Activated CD4-positive, alpha-beta T cell treated with anti-CD3 and anti-CD28 coated beads, Interleukin-10, Interleukin-2, amounts not matched to agents 100 ng/mL and 50 ng/mL, durations not matched to agents 16 hours and 8 hours (primary cell): ENCODE measurements at regions not wholly inside any gene's neighbourhood (a gene's known extent, or its start where the extent isn't known, plus 50 kb on each side); places are given as distances from the start of the nearest gene placed in this dataset.

ENCODE experiments used
- DNase-seq: peaks from one replicate; pipeline ENCODE4 v3.0.0-alpha.2; 2020

GRCh38 chr1:10914056-10914455 is 98.4 kb upstream of the TARDBP start:
- no peak for DNase-seq

- no peak for DNase-seq
Measured at GRCh38 chr1:10915594-10915993, 96.9 kb upstream of the TARDBP start.

- no peak for DNase-seq
Measured at GRCh38 chr1:10916311-10916710, 96.1 kb upstream of the TARDBP start.

GRCh38 chr1:10916991-10917390 is 95.5 kb upstream of the TARDBP start:
- DNase-seq, result no peak

GRCh38 chr1:10917513-10918454 is 94.7 kb upstream of the TARDBP start:
- peak; percentile 13 for DNase-seq

GRCh38 chr1:10918531-10918930 is 93.9 kb upstream of the TARDBP start:
- no peak for DNase-seq

GRCh38 chr1:10920063-10920626 is 92.3 kb upstream of the TARDBP start:
- DNase-seq, result no peak

- DNase-seq, result peak; percentile 76
Measured at GRCh38 chr1:10922315-10923060, 90.0 kb upstream of the TARDBP start.

- no peak for DNase-seq
Measured at GRCh38 chr1:10924030-10924429, 88.4 kb upstream of the TARDBP start.

GRCh38 chr1:10928654-10929053 is 83.8 kb upstream of the TARDBP start:
- DNase-seq, result no peak

GRCh38 chr1:10932088-10932487 is 80.4 kb upstream of the TARDBP start:
- peak; percentile 83 for DNase-seq

- DNase-seq, result no peak
Measured at GRCh38 chr1:10934150-10934818, 78.2 kb upstream of the TARDBP start.

- no peak for DNase-seq
Measured at GRCh38 chr1:10935246-10935645, 77.2 kb upstream of the TARDBP start.

- no peak for DNase-seq
Measured at GRCh38 chr1:10935724-10936123, 76.7 kb upstream of the TARDBP start.

- no peak for DNase-seq
Measured at GRCh38 chr1:10936998-10937901, 75.2 kb upstream of the TARDBP start.

- no peak for DNase-seq
Measured at GRCh38 chr1:10938741-10939417, 73.6 kb upstream of the TARDBP start.

GRCh38 chr1:10939654-10940450 is 72.6 kb upstream of the TARDBP start:
- peak; percentile 85 for DNase-seq

- DNase-seq, result no peak
Measured at GRCh38 chr1:10940451-10940804, 72.0 kb upstream of the TARDBP start.

- no peak for DNase-seq
Measured at GRCh38 chr1:10940838-10941237, 71.6 kb upstream of the TARDBP start.

GRCh38 chr1:10941891-10942541 is 70.4 kb upstream of the TARDBP start:
- peak; percentile 57 for DNase-seq
